IMR-90 (cell line): ENCODE measurements at regions not wholly inside any gene's neighbourhood (a gene's known extent, or its start where the extent isn't known, plus 50 kb on each side); places are given as distances from the start of the nearest gene placed in this dataset.

Source experiments
- ATAC-seq: fragments of 200-7000 bp; cut with Tn5 transposase; 2 replicates; pipeline ENCODE4 v1.9.1; 2020; ENCODE audit warnings: low read depth, mild to moderate bottlenecking, moderate library complexity
- BruUV-seq: library from RNA; stranded (reverse); fragments of 400-500 nt; replicated peaks from 2 replicates; lab custom pipeline; 2021; lab: Mats Ljungman, UMichigan
- CTCF ChIA-PET: fragments of 300-600 bp; formaldehyde crosslinking; extraction: SDS; loops from one replicate; lab custom pipeline; 2021; ENCODE audit warnings: antibody characterized with exemption; lab: Yijun Ruan, JAX
- POLR2A ChIA-PET: fragments of 300-600 bp; sonication (Branson Sonifier 250); formaldehyde crosslinking; loops from one replicate; lab custom pipeline; 2022; ENCODE audit warnings: antibody characterized with exemption; ENCODE audit not compliant: unreplicated experiment; lab: Charles Lee
- DNase-seq: peaks from one replicate; pipeline ENCODE4 v3.0.0; 2013
- H2AFZ ChIP-seq: replicated peaks from 2 replicates; pipeline ENCODE3; 2013; ENCODE audit warnings: low read length, mild to moderate bottlenecking; ENCODE audit not compliant: poor library complexity
- H2AK5ac ChIP-seq: 2 replicates; pipeline ENCODE4 v1.6.1; 2013; ENCODE audit warnings: low read depth, low read length, inconsistent platforms
- H2AK9ac ChIP-seq: replicated peaks from 2 replicates; pipeline ENCODE3; 2013; ENCODE audit warnings: mild to moderate bottlenecking, low read depth, low read length, moderate library complexity; ENCODE audit not compliant: poor library complexity
- H2BK120ac ChIP-seq: 2 replicates; pipeline ENCODE4 v1.6.1; 2013; ENCODE audit warnings: low read depth, low read length, inconsistent platforms
- H2BK15ac ChIP-seq: 3 replicates; pipeline ENCODE4 v1.6.1; 2013; ENCODE audit warnings: low read depth, low read length, inconsistent platforms
- H2BK20ac ChIP-seq: 2 replicates; pipeline ENCODE4 v1.6.1; 2013; ENCODE audit warnings: low read depth, mild to moderate bottlenecking, inconsistent platforms, low read length, moderate library complexity
- H2BK5ac ChIP-seq: 2 replicates; pipeline ENCODE4 v1.6.1; 2013; ENCODE audit warnings: mild to moderate bottlenecking, low read depth, low read length, inconsistent platforms; ENCODE audit not compliant: poor library complexity, severe bottlenecking
- H3K14ac ChIP-seq: replicated peaks from 2 replicates; pipeline ENCODE4 v1.6.1; 2013; ENCODE audit warnings: low read depth, low read length, inconsistent platforms
- H3K18ac ChIP-seq: 2 replicates; pipeline ENCODE4 v1.6.1; 2013; ENCODE audit warnings: low read depth, low read length, control low read depth
- H3K23ac ChIP-seq: 2 replicates; pipeline ENCODE4 v1.6.1; 2013; ENCODE audit warnings: low read depth, low read length, inconsistent platforms
- H3K27ac ChIP-seq: 2 replicates; pipeline ENCODE4 v1.5.1; 2013; ENCODE audit warnings: mild to moderate bottlenecking, control low read depth, low read length; ENCODE audit not compliant: insufficient read depth
- H3K27me3 ChIP-seq: 2 replicates; pipeline ENCODE4 v1.6.1; 2013; ENCODE audit warnings: low read length; ENCODE audit not compliant: control insufficient read depth, insufficient read depth
- H3K36me3 ChIP-seq: 2 replicates; pipeline ENCODE4 v1.6.1; 2013; ENCODE audit warnings: low read length, mixed read lengths; ENCODE audit not compliant: control insufficient read depth, insufficient read depth
- H3K4ac ChIP-seq: 2 replicates; pipeline ENCODE4 v1.6.1; 2013; ENCODE audit warnings: low read depth, low read length, inconsistent platforms
- H3K4me1 ChIP-seq: 2 replicates; pipeline ENCODE4 v1.6.1; 2013; ENCODE audit warnings: low read length, mixed read lengths; ENCODE audit not compliant: control insufficient read depth, insufficient read depth
- H3K4me2 ChIP-seq: 2 replicates; pipeline ENCODE4 v1.6.1; 2013; ENCODE audit warnings: low read depth, mild to moderate bottlenecking, control low read depth, low read length, moderate library complexity
- H3K4me3 ChIP-seq: 2 replicates; pipeline ENCODE4 v1.5.1; 2013; ENCODE audit warnings: low read depth, mild to moderate bottlenecking, control low read depth, low read length, moderate library complexity; ENCODE audit not compliant: insufficient read depth
- H3K56ac ChIP-seq: 2 replicates; pipeline ENCODE4 v1.6.1; 2013; ENCODE audit warnings: low read length, inconsistent platforms; ENCODE audit not compliant: insufficient read depth; ENCODE audit errors: extremely low read depth
- H3K79me1 ChIP-seq, 2 experiments: 2 replicates each; pipeline ENCODE4 v1.6.1; 2013; ENCODE audit warnings: low read length in 2 of 2, inconsistent platforms in 1 of 2, low read depth in 1 of 2
- H3K9ac ChIP-seq: 2 replicates; pipeline ENCODE4 v1.6.1; 2013; ENCODE audit warnings: low read depth, low read length, control low read depth
- H3K9me1 ChIP-seq: 2 replicates; pipeline ENCODE4 v1.6.1; 2013; ENCODE audit warnings: low read length, inconsistent platforms; ENCODE audit not compliant: insufficient read depth
- H3K9me3 ChIP-seq: 2 replicates; pipeline ENCODE4 v1.6.1; 2013; ENCODE audit warnings: low read length; ENCODE audit not compliant: control insufficient read depth, insufficient read depth
- H4K20me1 ChIP-seq: 2 replicates; pipeline ENCODE4 v1.6.1; 2013; ENCODE audit warnings: low read length, inconsistent platforms; ENCODE audit not compliant: insufficient read depth
- H4K5ac ChIP-seq: 2 replicates; pipeline ENCODE4 v1.6.1; 2013; ENCODE audit warnings: mild to moderate bottlenecking, low read depth, low read length, control low read depth
- H4K8ac ChIP-seq, 2 experiments: 2 replicates each; pipeline ENCODE4 v1.6.1; 2013; ENCODE audit warnings: low read depth in 2 of 2, low read length in 2 of 2, control low read depth in 1 of 2, inconsistent platforms in 1 of 2
- H4K91ac ChIP-seq: 2 replicates; pipeline ENCODE4 v1.6.1; 2013; ENCODE audit warnings: low read depth, low read length, inconsistent platforms; ENCODE audit not compliant: insufficient read depth
- RFX5 ChIP-seq: IDR thresholded peaks from 2 replicates; pipeline ENCODE4 v1.8.0; 2012; ENCODE audit warnings: low read depth, mild to moderate bottlenecking, low read length, moderate library complexity
- dilution Hi-C: fragments of 300-500 bp; cut with HindIII; formaldehyde crosslinking; loops from one replicate; pipeline ENCODE4 v1.14.3; 2018; ENCODE audit warnings: low sequenced_read_pairs; ENCODE audit not compliant: unreplicated experiment
- in situ Hi-C: fragments of 300-500 bp; cut with MboI; formaldehyde crosslinking; loops from 3 replicates; pipeline ENCODE4 v1.14.3; 2019; ENCODE audit warnings: low sequenced_read_pairs, inconsistent platforms, mixed read lengths
- intact Hi-C: fragments of 100-400 bp; cut with micrococcal nuclease; formaldehyde crosslinking; loops from 2 replicates; pipeline ENCODE4 v1.10.0; 2022

GRCh38 chr1:5548266-5548665 lies 444.0 kb downstream of the NPHP4 start:
- Histone ChIP-seq H3K4me1 (no peaks in the 10 kb centered on the region), H4K20me1 (no peaks in the 10 kb centered on the region), H3K56ac (no peak overlapping the region), H3K36me3 (no peaks in the 10 kb centered on the region), H2BK15ac (no peak overlapping the region), H3K18ac (no peak overlapping the region), H2BK20ac (no peak overlapping the region), H2BK120ac (no peak overlapping the region), H3K9me3 (peaks cover 11% of the 10 kb centered on the region), H4K5ac (no peak overlapping the region), H3K9ac (no peak overlapping the region), H3K4me2 (no peak overlapping the region), H3K4me3 (no peak overlapping the region), H2AK9ac (no peak overlapping the region), H2AFZ (no peak overlapping the region), H3K14ac (no peak overlapping the region), H3K23ac (no peak overlapping the region), H3K79me1 (no peaks in the 10 kb centered on the region), H3K4ac (no peak overlapping the region), H3K27me3 (no peaks in the 10 kb centered on the region), H3K27ac (no peak overlapping the region), H2AK5ac (no peak overlapping the region), H3K9me1 (no peaks in the 10 kb centered on the region), H4K8ac (no peak overlapping the region), H2BK5ac (no peak overlapping the region), H4K91ac (no peak overlapping the region)
- no TSS peak for BruUV-seq
- in situ Hi-C loops (no loop called here), dilution Hi-C loops (no loop called here), intact Hi-C loops (no loop called here)
- POLR2A ChIA-PET = no interaction called here
- ATAC-seq (no peak), DNase-seq (no peak)
- TF ChIP-seq RFX5 = no peak
- CTCF ChIA-PET = no interaction called here
